Activated T-cell treated with anti-CD3 and anti-CD28 coated beads for 1 hour (primary cell): ENCODE measurements at regions not wholly inside any gene's neighbourhood (a gene's known extent, or its start where the extent isn't known, plus 50 kb on each side); places are given as distances from the start of the nearest gene placed in this dataset.

Experiments
- DNase-seq: peaks from one replicate; pipeline ENCODE4 v3.0.0-alpha.2; 2020; ENCODE audit warnings: low read depth

GRCh38 chr20:57877131-57877824 lies 167.5 kb upstream of the PMEPA1 start:
- no peak for DNase-seq

DNA sequence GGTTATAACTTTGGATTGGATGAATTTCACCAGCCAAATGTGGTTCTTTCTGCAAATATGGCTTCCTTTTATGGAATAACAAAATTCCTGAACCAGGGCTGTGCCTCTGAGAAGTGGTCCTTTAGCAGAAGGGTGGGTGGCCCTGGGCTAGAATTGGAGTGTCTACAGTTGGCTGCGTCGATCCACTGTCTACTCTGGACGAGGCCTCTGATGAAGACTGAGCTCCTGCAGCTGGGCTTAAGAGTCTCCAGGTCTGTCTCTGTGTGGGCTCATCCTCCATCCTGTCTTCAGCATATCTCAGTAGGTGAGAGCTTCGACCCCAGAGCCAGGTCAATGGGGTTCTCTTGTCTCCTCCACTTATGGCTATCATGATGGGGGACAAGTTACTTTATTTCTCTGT lies 166.3 kb upstream of the PMEPA1 start:
- DNase-seq, result no peak

GRCh38 chr20:57874141-57874540 lies 164.3 kb upstream of the PMEPA1 start:
- DNase-seq, result no peak

DNA sequence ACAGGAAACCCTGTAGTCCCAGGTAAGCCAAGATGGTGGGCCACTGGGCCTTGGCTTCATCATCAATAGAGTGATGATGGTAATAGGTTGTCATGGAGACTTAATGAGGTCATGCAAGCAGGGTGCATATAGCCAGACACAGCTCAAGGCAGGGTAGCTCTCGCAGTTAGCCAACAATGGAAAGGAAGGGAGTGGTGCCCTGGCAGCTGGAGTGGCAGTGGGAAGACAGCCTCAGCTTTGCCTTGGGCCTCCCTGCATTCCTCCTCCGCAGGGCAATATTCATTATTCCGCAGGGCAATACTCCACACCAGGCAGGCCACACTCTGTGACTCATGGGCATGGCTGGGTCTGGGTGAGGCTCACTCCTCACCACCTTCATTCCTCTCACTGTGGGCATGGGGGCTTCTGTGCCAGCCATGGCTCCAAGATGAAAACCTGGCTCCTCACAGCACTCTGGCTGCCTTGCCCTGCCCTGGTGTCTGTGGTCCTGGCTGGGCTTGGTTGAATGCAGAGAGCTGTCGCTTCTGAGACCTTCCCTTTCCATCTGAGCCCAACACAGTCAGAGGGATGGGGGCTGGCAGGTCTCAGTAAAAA lies 163.1 kb upstream of the PMEPA1 start:
- DNase-seq, result no peak

- no peak for DNase-seq
Observed at GRCh38 chr20:57871237-57871632, 161.4 kb upstream of the PMEPA1 start.

- no peak for DNase-seq
Observed at GRCh38 chr20:57870597-57871236, 160.9 kb upstream of the PMEPA1 start.

DNA sequence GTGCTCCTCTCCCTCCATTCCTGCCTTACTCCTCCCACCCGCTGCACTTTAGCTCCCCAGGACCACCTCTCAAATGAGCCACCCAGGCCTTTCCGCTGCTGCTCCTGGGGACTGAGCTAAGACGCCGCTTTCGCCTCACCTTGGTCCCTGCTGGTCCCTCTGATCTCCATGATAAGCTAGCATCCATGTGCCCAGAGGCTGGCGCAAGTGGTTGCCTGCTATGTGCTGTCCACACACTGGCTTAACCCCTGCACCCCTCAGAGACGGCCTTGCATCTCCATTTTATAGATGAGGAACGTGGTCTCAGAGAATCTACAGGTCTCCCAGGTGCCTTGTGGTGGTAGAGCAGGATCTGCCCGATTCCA lies 160.1 kb upstream of the PMEPA1 start:
- no peak for DNase-seq

DNA sequence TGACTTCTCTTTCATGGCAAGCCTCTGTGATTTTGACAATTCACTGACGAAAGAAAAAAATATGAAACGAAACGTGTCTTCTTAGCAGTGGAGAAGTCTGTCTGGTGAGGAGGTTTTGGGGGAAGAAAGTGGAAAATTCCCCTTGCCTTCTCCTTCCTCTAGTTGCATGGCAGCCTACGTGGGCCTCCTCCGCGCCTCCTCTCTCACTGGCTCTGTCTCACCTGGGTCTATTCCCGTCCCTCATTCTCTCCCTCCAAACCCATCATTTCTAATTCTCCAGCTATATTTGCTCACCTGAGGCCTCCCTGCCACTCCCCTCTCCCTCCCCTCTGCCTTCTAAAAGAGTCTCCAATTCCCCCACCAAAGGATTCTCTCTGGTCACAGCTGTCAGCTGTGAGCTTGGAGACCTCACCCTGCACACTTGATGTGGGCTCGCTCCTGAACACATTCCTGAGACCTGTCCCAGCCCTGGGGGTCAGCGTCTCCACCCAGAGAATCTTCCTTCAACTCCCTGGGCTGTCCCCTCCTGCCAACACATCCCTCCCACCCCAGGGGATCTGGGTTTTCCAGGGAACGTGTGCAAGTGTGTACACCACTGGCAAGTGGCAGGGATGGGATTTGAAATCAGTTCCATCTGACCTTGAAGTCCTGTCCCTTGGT lies 159.6 kb upstream of the PMEPA1 start:
- DNase-seq, result no peak

DNA sequence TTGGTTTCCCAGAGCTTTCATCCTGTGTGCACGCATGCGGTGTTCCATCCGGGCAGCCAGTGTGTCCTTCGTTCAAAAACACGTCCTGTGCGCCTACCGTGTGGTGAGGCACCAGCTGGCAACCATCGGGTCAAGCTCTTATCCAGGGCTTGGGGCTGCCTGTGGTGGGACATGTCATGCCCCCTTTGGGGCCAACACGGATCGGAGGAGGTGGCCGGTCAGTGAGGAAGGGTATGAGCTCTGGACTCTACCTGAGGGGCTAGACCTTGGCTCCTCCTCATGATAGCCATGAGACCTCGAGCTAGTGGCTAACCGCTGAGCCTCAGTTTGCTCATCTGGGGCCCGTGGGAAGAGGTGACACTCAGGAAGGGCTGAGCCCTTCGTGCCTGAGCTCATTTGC lies 158.5 kb upstream of the PMEPA1 start:
- DNase-seq, result no peak

DNA sequence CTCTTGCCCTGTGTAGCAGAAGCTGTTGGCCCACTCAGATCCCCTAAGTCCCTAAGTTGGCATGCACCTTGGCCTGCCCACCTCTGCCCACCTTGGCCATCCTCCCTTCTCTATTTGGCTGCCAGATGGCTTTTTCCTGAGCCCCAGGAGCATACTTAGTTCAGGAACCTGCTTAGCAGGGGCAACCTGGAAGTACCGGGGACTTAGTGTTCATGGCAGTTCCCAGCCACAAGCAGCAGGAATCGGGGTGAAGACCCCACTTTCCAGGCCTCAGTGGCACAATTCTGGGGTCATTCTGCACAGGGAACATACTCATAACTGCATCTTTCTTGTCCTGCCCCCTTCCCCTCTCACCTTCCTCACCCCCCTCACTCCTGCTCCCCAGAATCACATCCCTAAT lies 158.0 kb upstream of the PMEPA1 start:
- no peak for DNase-seq

DNA sequence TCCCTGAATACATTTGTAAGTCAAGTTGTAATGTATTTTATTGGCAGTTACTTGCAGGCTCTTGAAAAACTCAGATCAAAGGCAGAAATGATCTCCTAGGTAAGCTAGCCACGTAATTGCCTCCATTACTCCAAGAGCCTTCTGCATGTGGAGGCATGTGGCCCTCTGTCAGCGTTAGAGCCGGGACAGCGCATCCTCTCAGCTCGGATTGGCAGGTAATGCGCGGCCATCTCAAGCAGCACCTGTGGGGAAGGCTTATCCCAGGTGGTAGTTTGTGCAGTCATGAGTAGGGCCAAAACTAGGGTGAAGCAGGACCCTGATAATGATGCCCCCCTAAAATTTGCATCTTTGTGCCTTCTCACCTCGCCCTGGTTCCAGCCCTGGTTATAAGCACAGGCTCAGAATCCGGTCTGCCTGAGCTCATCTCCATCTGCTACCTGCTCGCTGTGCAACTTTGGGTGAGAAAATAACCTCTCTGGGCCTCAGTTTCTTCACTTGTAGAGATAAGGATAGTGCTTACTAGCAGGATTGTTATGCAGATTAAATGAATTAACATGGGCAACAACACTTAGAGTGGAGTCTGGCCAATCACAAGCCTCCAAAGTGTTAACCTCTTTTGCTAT lies 157.5 kb upstream of the PMEPA1 start:
- DNase-seq, result no peak

GRCh38 chr20:57866250-57867106 lies 156.7 kb upstream of the PMEPA1 start:
- DNase-seq, result no peak

DNA sequence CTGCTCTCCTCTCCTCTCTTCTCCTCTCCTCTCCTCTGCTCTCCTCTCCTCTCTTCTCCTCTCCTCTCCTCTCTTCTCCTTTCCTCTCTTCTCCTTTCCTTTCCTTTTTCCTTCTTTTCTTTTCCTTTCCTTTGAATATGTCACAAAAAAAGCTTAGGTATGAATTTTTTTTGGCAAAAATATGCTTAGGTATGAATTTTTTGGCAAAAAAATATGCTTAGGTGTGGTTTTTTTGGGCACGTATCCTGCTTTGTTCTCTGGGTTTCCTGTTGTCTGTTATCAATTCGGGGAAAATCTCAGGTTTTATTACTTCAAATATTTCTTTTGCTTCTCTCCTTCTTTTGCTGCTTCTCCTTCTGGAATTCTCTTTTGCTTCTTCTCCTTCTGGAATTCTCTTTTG lies 155.5 kb upstream of the PMEPA1 start:
- DNase-seq, result no peak

DNA sequence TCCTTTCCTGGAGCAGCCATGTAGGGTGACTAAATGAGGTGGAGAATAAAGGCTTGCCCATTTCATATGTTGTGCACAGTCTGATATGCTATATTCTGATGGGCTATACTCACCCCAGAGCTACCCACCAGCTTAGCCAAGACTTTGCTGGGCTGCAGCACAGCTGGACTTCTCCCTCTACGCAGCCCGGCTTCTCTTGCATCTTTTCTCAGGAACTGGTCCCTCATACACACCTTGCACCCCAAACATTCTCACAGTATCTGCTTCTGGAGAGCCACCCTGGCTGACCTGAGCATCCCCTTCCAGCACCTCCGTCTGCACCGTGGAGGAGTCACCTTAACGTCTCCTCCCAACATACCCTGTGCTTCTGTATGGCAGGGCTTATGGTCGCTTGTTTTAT lies 150.8 kb upstream of the PMEPA1 start:
- no peak for DNase-seq

DNA sequence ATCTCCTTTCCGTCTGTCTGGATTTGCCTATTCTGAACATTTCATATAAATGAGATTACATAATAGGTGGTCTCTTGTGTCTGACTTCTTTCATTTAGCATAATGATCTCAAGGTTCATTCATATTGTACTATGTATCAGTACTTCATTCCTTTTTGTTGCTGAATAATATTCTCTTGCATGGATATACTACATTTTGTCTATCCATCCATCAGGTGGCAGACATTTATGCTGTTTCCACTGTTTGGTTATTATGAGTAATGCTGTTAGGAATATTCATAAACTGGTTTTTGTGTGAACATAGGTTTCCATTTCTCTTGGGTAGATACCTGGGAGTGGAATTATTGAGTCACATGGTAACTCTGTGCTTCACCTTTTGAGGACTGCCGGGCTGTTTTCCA lies 148.2 kb upstream of the PMEPA1 start:
- no peak for DNase-seq

DNA sequence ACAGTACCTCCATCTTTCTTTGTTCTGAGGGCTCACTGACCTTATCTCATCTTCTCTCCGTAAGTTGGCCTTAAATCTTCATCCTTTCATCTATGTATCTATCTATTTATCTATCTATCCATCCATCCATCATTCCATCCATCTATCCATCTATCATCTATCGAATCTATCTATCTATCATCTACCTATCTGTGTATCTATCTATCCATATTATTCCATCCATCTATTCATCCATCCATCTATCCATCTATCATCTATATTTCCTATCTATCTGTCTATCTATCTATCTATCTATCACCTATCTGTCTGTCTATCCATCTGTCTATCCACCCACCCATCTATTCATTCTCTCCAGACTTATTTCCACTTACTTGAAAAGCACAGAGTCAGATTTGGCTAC lies 147.3 kb upstream of the PMEPA1 start:
- DNase-seq, result no peak

DNA sequence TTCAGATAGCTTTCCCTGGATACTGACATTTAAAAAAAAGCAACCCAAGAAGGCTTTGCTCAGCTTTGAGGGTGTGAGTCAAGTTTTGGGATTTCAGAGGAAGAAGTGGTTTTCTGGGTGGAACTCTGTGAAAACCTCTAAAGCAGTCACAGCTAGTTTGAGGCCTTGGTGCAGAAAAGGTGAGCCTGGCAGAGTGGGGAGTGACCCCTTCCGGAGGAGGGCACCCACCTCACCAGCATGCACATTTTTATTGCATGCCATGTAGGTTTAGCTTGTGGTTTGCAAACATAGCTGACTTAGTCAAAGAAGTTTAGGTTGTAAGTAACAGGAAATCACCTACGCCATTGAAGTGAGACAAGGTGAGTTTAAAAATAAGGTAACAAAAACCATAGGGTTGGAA lies 146.8 kb upstream of the PMEPA1 start:
- DNase-seq, result no peak

GRCh38 chr20:57851796-57852195 lies 142.0 kb upstream of the PMEPA1 start:
- no peak for DNase-seq

GRCh38 chr20:57851025-57851682 lies 141.3 kb upstream of the PMEPA1 start:
- no peak for DNase-seq

- DNase-seq, result no peak
Observed at GRCh38 chr20:57849521-57850215, 139.9 kb upstream of the PMEPA1 start.

- no peak for DNase-seq
Observed at GRCh38 chr20:57849121-57849520, 139.3 kb upstream of the PMEPA1 start.
